Activated T-cell treated with anti-CD3 and anti-CD28 coated beads, Interleukin-2, amount 50 U/mL, for 48 hours (primary cell): ENCODE measurements at regions not wholly inside any gene's neighbourhood (a gene's known extent, or its start where the extent isn't known, plus 50 kb on each side); places are given as distances from the start of the nearest gene placed in this dataset.
"Not testable (repeated sequence)": the region's sequence is repeated elsewhere in the genome, so short reads cannot be mapped to it uniquely, and the experiment has no call there.

Source experiments
- DNase-seq, 2 experiments: peaks; one replicate each; pipeline ENCODE4 v3.0.0-alpha.2; 2020

- DNase-seq, result no peak
Measured at GRCh38 chr15:21261965-21262850, 178.1 kb downstream of the POTEB3 start.

- no peak for DNase-seq
Measured at GRCh38 chr15:21261396-21261964, 178.8 kb downstream of the POTEB3 start.

- DNase-seq, result no peak
Measured at GRCh38 chr15:21260966-21261395, 179.3 kb downstream of the POTEB3 start.

GRCh38 chr15:21258635-21259034 is 181.7 kb downstream of the POTEB3 start:
- not testable (repeated sequence) for DNase-seq

GRCh38 chr15:21249508-21250019 is 190.7 kb downstream of the POTEB3 start:
- not testable (repeated sequence) for DNase-seq
